ENCODE measurements at regions not wholly inside any gene's neighbourhood (a gene's known extent, or its start where the extent isn't known, plus 50 kb on each side); places are given as distances from the start of the nearest gene placed in this dataset.
"Not testable (repeated sequence)": the region's sequence is repeated elsewhere in the genome, so short reads cannot be mapped to it uniquely, and the experiment has no call there.

- no peak for DNase-seq
These were observed 548.6 kb downstream of the ARL4A start for GRCh38 chr7:13236026-13236425.

GRCh38 chr7:13240349-13240748, 552.9 kb downstream of the ARL4A start:
- peak; percentile 76 for DNase-seq

GRCh38 chr7:13241416-13241815, 554.0 kb downstream of the ARL4A start:
- DNase-seq: no peak

- peak; percentile 34 for DNase-seq
These were observed 570.2 kb downstream of the ARL4A start for GRCh38 chr7:13257661-13258060.

- DNase-seq: no peak
These were observed 571.0 kb downstream of the ARL4A start for GRCh38 chr7:13258386-13258785.

- DNase-seq: no peak
These were observed 572.5 kb downstream of the ARL4A start for GRCh38 chr7:13259930-13260329.

- peak; percentile 37 for DNase-seq
These were observed 575.6 kb downstream of the ARL4A start for GRCh38 chr7:13262929-13263530.

- no peak for DNase-seq
These were observed 577.8 kb downstream of the ARL4A start for GRCh38 chr7:13265271-13265670.

GRCh38 chr7:13274205-13274604, 586.8 kb downstream of the ARL4A start:
- DNase-seq: not testable (repeated sequence)

- DNase-seq: no peak
These were observed 589.5 kb downstream of the ARL4A start for GRCh38 chr7:13276977-13277376.

GRCh38 chr7:13278020-13278419, 590.6 kb downstream of the ARL4A start:
- no peak for DNase-seq

GRCh38 chr7:13279854-13280435, 592.5 kb downstream of the ARL4A start:
- DNase-seq: peak; percentile 29

- DNase-seq: peak; percentile 23
These were observed 595.0 kb downstream of the ARL4A start for GRCh38 chr7:13282377-13282980.

- DNase-seq: no peak
These were observed 599.5 kb downstream of the ARL4A start for GRCh38 chr7:13286916-13287315.

GRCh38 chr7:13288516-13288915, 601.1 kb downstream of the ARL4A start:
- no peak for DNase-seq

- peak; percentile 43 for DNase-seq
These were observed 603.5 kb downstream of the ARL4A start for GRCh38 chr7:13290975-13291374.

- peak; percentile 42 for DNase-seq
These were observed 606.0 kb downstream of the ARL4A start for GRCh38 chr7:13293264-13294002.

GRCh38 chr7:13307040-13307439, 619.6 kb downstream of the ARL4A start:
- no peak for DNase-seq

- no peak for DNase-seq
These were observed 621.0 kb downstream of the ARL4A start for GRCh38 chr7:13308423-13308822.

GRCh38 chr7:13309535-13309934, 622.1 kb downstream of the ARL4A start:
- no peak for DNase-seq

GRCh38 chr7:13312307-13312706, 624.9 kb downstream of the ARL4A start:
- DNase-seq: peak; percentile 6

- DNase-seq: no peak
These were observed 632.9 kb downstream of the ARL4A start for GRCh38 chr7:13320333-13320732.

- DNase-seq: no peak
These were observed 633.9 kb downstream of the ARL4A start for GRCh38 chr7:13321316-13321715.

- no peak for DNase-seq
These were observed 634.7 kb downstream of the ARL4A start for GRCh38 chr7:13322126-13322525.

Data from fibroblast of skin of back (primary cell).